SK-N-SH (cell line): ENCODE measurements at regions not wholly inside any gene's neighbourhood (a gene's known extent, or its start where the extent isn't known, plus 50 kb on each side); places are given as distances from the start of the nearest gene placed in this dataset.

ENCODE experiments used
- CTCF ChIA-PET: fragments of 300-600, 350-600 bp; formaldehyde crosslinking; extraction: SDS; loops from one replicate; lab custom pipeline; 2021; lab: Yijun Ruan, JAX
- POLR2A ChIA-PET: fragments of 350-600 bp; sonication (Branson Sonifier 250); formaldehyde crosslinking; extraction: SDS; loops from one replicate; lab custom pipeline; 2020; ENCODE audit warnings: antibody characterized with exemption, inconsistent platforms; lab: Yijun Ruan, JAX
- DNase-seq: peaks from one replicate; pipeline ENCODE4 v3.0.0; 2012
- H2AFZ ChIP-seq: fragments of 200-600 bp; sonication (generic); 2 replicates; pipeline ENCODE4 v1.8.1; 2016; ENCODE audit warnings: antibody characterized with exemption, mild to moderate bottlenecking, low read depth
- H3F3A ChIP-seq: fragments of 200-600 bp; sonication (generic); replicated peaks from 2 replicates; pipeline ENCODE3; 2016; ENCODE audit warnings: antibody characterized with exemption, mild to moderate bottlenecking; ENCODE audit not compliant: insufficient read depth
- H3K27ac ChIP-seq, 2 experiments: fragments of 200-500 bp in 1 of 2; fragments of 200-600 bp in 1 of 2; sonication (Bioruptor generic) in 1 of 2; sonication (generic), shearing (Covaris generic) in 1 of 2; 2 replicates each; pipeline versions ENCODE4 v1.5.1 to v1.6.1; 2014 to 2016; ENCODE audit warnings: low read depth in 2 of 2, inconsistent platforms in 1 of 2, low read length in 1 of 2, mild to moderate bottlenecking in 1 of 2, mixed read lengths in 1 of 2
- H3K27me3 ChIP-seq: fragments of 200-600 bp; sonication (generic), shearing (Covaris generic); 2 replicates; pipeline ENCODE4 v1.6.1; 2016; ENCODE audit warnings: mixed run types; ENCODE audit not compliant: insufficient read depth
- H3K36me3 ChIP-seq, 2 experiments: fragments of 200-500 bp in 1 of 2; fragments of 200-600 bp in 1 of 2; sonication (Bioruptor generic) in 1 of 2; sonication (generic) in 1 of 2; replicated peaks in 1 of 2; 2 replicates each; pipeline versions ENCODE3 to v1.5.1; 2014 to 2016; ENCODE audit warnings: low read length in 1 of 2, mild to moderate bottlenecking in 1 of 2; ENCODE audit not compliant: insufficient read depth in 2 of 2, control insufficient read depth in 1 of 2
- H3K4me1 ChIP-seq, 2 experiments: fragments of 200-500 bp in 1 of 2; fragments of 200-600 bp in 1 of 2; sonication (Bioruptor generic) in 1 of 2; sonication (generic), shearing (Covaris generic) in 1 of 2; 2 replicates each; pipeline versions ENCODE4 v1.5.1 to v1.6.1; 2014 to 2016; ENCODE audit warnings: low read depth in 1 of 2, low read length in 1 of 2, mixed run types in 1 of 2; ENCODE audit not compliant: insufficient read depth in 2 of 2, control insufficient read depth in 1 of 2
- H3K4me2 ChIP-seq: fragments of 200-600 bp; sonication (generic), shearing (Covaris generic); 2 replicates; pipeline ENCODE4 v1.6.1; 2017; ENCODE audit warnings: mixed run types
- H3K4me3 ChIP-seq, 2 experiments: fragments of 200-500 bp in 1 of 2; fragments of 200-600 bp in 1 of 2; sonication (Bioruptor generic) in 1 of 2; sonication (generic), shearing (Covaris generic) in 1 of 2; 2 replicates each; pipeline versions ENCODE4 v1.5.1 to v1.8.1; 2014 to 2016; ENCODE audit warnings: low read depth in 2 of 2, inconsistent platforms in 1 of 2, low read length in 1 of 2, mild to moderate bottlenecking in 1 of 2, mixed read lengths in 1 of 2, moderate library complexity in 1 of 2
- H3K79me2 ChIP-seq: fragments of 200-600 bp; sonication (generic); 2 replicates; pipeline ENCODE4 v1.8.1; 2017; ENCODE audit warnings: mild to moderate bottlenecking; ENCODE audit not compliant: insufficient read depth
- H3K9ac ChIP-seq: fragments of 200-600 bp; sonication (generic); 2 replicates; pipeline ENCODE4 v1.6.1; 2017; ENCODE audit warnings: mixed run types
- H3K9me2 ChIP-seq: fragments of 200-600 bp; sonication (generic); 2 replicates; pipeline ENCODE4 v1.6.1; 2017; ENCODE audit warnings: mixed run types
- H3K9me3 ChIP-seq: fragments of 200-600 bp; sonication (generic); 2 replicates; pipeline ENCODE4 v1.6.1; 2017; ENCODE audit warnings: mixed run types, mild to moderate bottlenecking, moderate library complexity
- H4K20me1 ChIP-seq: fragments of 200-600 bp; sonication (generic); 2 replicates; pipeline ENCODE4 v1.6.1; 2017; ENCODE audit warnings: mild to moderate bottlenecking, mixed run types; ENCODE audit not compliant: insufficient read depth
- CHD2 ChIP-seq: fragments of 150-350 bp; IDR thresholded peaks from 2 replicates; pipeline ENCODE4 v1.6.1; 2018; ENCODE audit warnings: low read length; ENCODE audit not compliant: partially characterized antibody
- CTCF ChIP-seq: fragments of 200-600 bp; sonication (generic); IDR thresholded peaks from 2 replicates; pipeline ENCODE4 v1.6.1; 2017; ENCODE audit warnings: antibody characterized with exemption, mild to moderate bottlenecking, moderate library complexity
- FOSL2 ChIP-seq: IDR thresholded peaks from 2 replicates; pipeline ENCODE4 v1.4.0; 2012; ENCODE audit warnings: low read depth, mild to moderate bottlenecking, moderate library complexity, borderline replicate concordance
- FOXJ3 ChIP-seq: sonication (generic); formaldehyde crosslinking; IDR thresholded peaks from 2 replicates; pipeline ENCODE4 v1.5.1; 2020; ENCODE audit warnings: mild to moderate bottlenecking, missing genetic modification reagents
- JUND ChIP-seq: IDR thresholded peaks from 2 replicates; pipeline ENCODE4 v1.4.0; 2012
- MEF2A ChIP-seq: IDR thresholded peaks from 2 replicates; pipeline ENCODE4 v1.4.0; 2012; ENCODE audit warnings: low read depth, borderline replicate concordance
- MXI1 ChIP-seq: IDR thresholded peaks from 2 replicates; pipeline ENCODE4 v1.6.1; 2012; ENCODE audit warnings: mild to moderate bottlenecking, low read depth, low read length, improper control_type of control experiment
- PBX3 ChIP-seq: IDR thresholded peaks from 2 replicates; pipeline ENCODE4; 2012
- POLR2AphosphoS5 ChIP-seq: IDR thresholded peaks from 2 replicates; pipeline ENCODE4 v1.6.1; 2012; ENCODE audit warnings: low read depth, low read length
- RAD21 ChIP-seq: IDR thresholded peaks from 2 replicates; pipeline ENCODE4 v1.6.1; 2012; ENCODE audit warnings: mild to moderate bottlenecking, low read length
- RFX5 ChIP-seq: IDR thresholded peaks from 2 replicates; pipeline ENCODE4 v1.6.1; 2012; ENCODE audit warnings: mild to moderate bottlenecking, improper control_type of control experiment, low read length
- RXRA ChIP-seq: IDR thresholded peaks from 2 replicates; pipeline ENCODE4 v1.4.0; 2012; ENCODE audit warnings: low read depth, mild to moderate bottlenecking, borderline replicate concordance
- SMC3 ChIP-seq: IDR thresholded peaks from 2 replicates; pipeline ENCODE4 v1.6.1; 2012; ENCODE audit warnings: low read depth, low read length, improper control_type of control experiment
- TAF1 ChIP-seq: IDR thresholded peaks from 2 replicates; pipeline ENCODE4 v1.6.1; 2012; ENCODE audit warnings: low read depth, mild to moderate bottlenecking, low read length, moderate library complexity, borderline replicate concordance
- TCF12 ChIP-seq: IDR thresholded peaks from 2 replicates; pipeline ENCODE4 v1.4.0; 2012
- TEAD4 ChIP-seq: IDR thresholded peaks from 2 replicates; pipeline ENCODE4 v1.4.0; 2012; ENCODE audit warnings: mild to moderate bottlenecking, borderline replicate concordance; ENCODE audit not compliant: insufficient read depth
- USF1 ChIP-seq: IDR thresholded peaks from 2 replicates; pipeline ENCODE4 v1.4.0; 2012; ENCODE audit warnings: low read depth, borderline replicate concordance
- YY1 ChIP-seq: IDR thresholded peaks from 2 replicates; pipeline ENCODE4 v1.4.0; 2012; ENCODE audit warnings: low read depth, mild to moderate bottlenecking
- ZBTB33 ChIP-seq: IDR thresholded peaks from 2 replicates; pipeline ENCODE4 v1.4.0; 2012; ENCODE audit warnings: low read depth, borderline replicate concordance
- WGBS: methylation state at CpG from one replicate; pipeline ENCODE4 v1.1.6; 2017; ENCODE audit warnings: low lambda C conversion rate; 5-methylcytosine and 5-hydroxymethylcytosine counted together

GRCh38 chr9:28050941-28051340, 477.7 kb upstream of the C9orf72 start:
- Histone ChIP-seq H3K9ac (no peak overlapping the region), H3K4me1 (peaks cover 0 to 11% of the 10 kb centered on the region in 2 experiments; a peak in 2 of 4 replicates), H3F3A (no peaks in the 10 kb centered on the region), H3K79me2 (no peaks in the 10 kb centered on the region), H2AFZ (no peak overlapping the region), H3K9me2 (no peaks in the 10 kb centered on the region), H4K20me1 (no peaks in the 10 kb centered on the region), H3K4me2 (no peak overlapping the region), H3K9me3 (no peaks in the 10 kb centered on the region), H3K4me3 (no peak overlapping the region), H3K36me3 (no peaks in the 10 kb centered on the region), H3K27me3 (no peaks in the 10 kb centered on the region), H3K27ac (peak overlapping the region in 1 of 2 experiments; percentile 55; a peak in 1 of 4 replicates)
- CTCF ChIA-PET, result no interaction called here
- DNase-seq, result no peak
- no peak for TF ChIP-seq JUND
- no peak for TF ChIP-seq YY1
- TF ChIP-seq MEF2A, result no peak
- TF ChIP-seq CTCF, result no peak
- TF ChIP-seq POLR2AphosphoS5, result no peak
- no peak for TF ChIP-seq TAF1
- no peak for TF ChIP-seq USF1
- TF ChIP-seq TEAD4, result no peak
- no peak for TF ChIP-seq PBX3
- no peak for TF ChIP-seq FOXJ3
- no peak for TF ChIP-seq TCF12
- POLR2A ChIA-PET, result no interaction called here
- WGBS, result 76% methylated on average over 2 of the region's 2 CpGs

GRCh38 chr9:28051559-28052503, 478.6 kb upstream of the C9orf72 start:
- no peaks in the 10 kb centered on the region for H3K79me2 ChIP-seq
- no peak overlapping the region for H3K9ac ChIP-seq
- H3K4me2 ChIP-seq, result no peak overlapping the region
- POLR2A ChIA-PET, result no interaction called here
- no peaks in the 10 kb centered on the region for H4K20me1 ChIP-seq
- DNase-seq, result no peak
- CTCF ChIA-PET, result no interaction called here
- H3K27me3 ChIP-seq, result no peaks in the 10 kb centered on the region
- H2AFZ ChIP-seq, result no peak overlapping the region
- H3K4me1 ChIP-seq, result peaks cover 0 to 14% of the 10 kb centered on the region in 2 experiments; a peak in 2 of 4 replicates
- H3K9me3 ChIP-seq, result no peaks in the 10 kb centered on the region
- no peaks in the 10 kb centered on the region for H3K9me2 ChIP-seq
- no peaks in the 10 kb centered on the region for H3F3A ChIP-seq
- no peak overlapping the region for H3K4me3 ChIP-seq
- no peaks in the 10 kb centered on the region for H3K36me3 ChIP-seq
- H3K27ac ChIP-seq, result peak overlapping the region in 1 of 2 experiments; percentile 86; a peak in 2 of 4 replicates
- 72% methylated on average over 5 of the region's 5 CpGs for WGBS
- no peak; the same call in 1 of the 2 replicates for TF ChIP-seq FOSL2
- no peak for TF ChIP-seq RAD21
- TF ChIP-seq CTCF, result no peak
- TF ChIP-seq TAF1, result no peak
- TF ChIP-seq POLR2AphosphoS5, result no peak
- TF ChIP-seq YY1, result no peak
- no peak for TF ChIP-seq RXRA
- no peak for TF ChIP-seq ZBTB33
- no peak for TF ChIP-seq CHD2
- no peak for TF ChIP-seq MXI1
- TF ChIP-seq RFX5, result no peak
- no peak for TF ChIP-seq SMC3
